Activated B cell treated with CpG ODN at 0.5 μM for 24 hours (primary cell): ENCODE measurements at regions not wholly inside any gene's neighbourhood (a gene's known extent, or its start where the extent isn't known, plus 50 kb on each side); places are given as distances from the start of the nearest gene placed in this dataset.

Experiments
- ATAC-seq: fragments of 200-7000 bp; cut with Tn5 transposase; one replicate; pipeline ENCODE4 v1.10.0; 2021; ENCODE audit warnings: low read depth, mild to moderate bottlenecking, moderate library complexity
- CTCF ChIA-PET: fragments of 350-600 bp; sonication (Branson Sonifier 250); formaldehyde crosslinking; loops from one replicate; lab custom pipeline; 2021; ENCODE audit warnings: antibody characterized with exemption; lab: Charles Lee
- POLR2A ChIA-PET: fragments of 350-600 bp; sonication (Branson Sonifier 250); formaldehyde crosslinking; loops from one replicate; lab custom pipeline; 2021; ENCODE audit warnings: antibody characterized with exemption; lab: Charles Lee
- DNase-seq: peaks from one replicate; pipeline ENCODE4 v3.0.0; 2022
- H3K27ac Mint-ChIP-seq: one replicate; pipeline ENCODE4 v1.8.0; 2020; ENCODE audit warnings: mixed read lengths
- H3K27me3 Mint-ChIP-seq: one replicate; pipeline ENCODE4 v1.8.0; 2021; ENCODE audit warnings: mixed read lengths
- H3K36me3 Mint-ChIP-seq: one replicate; pipeline ENCODE4 v1.8.0; 2021; ENCODE audit warnings: low read depth, mixed read lengths
- H3K4me1 Mint-ChIP-seq: one replicate; pipeline ENCODE4 v1.8.0; 2021; ENCODE audit warnings: mixed read lengths
- H3K4me3 Mint-ChIP-seq: one replicate; pipeline ENCODE4 v1.8.0; 2020; ENCODE audit warnings: mild to moderate bottlenecking, mixed read lengths
- H3K9me3 Mint-ChIP-seq: one replicate; pipeline ENCODE4 v1.8.0; 2020; ENCODE audit warnings: mixed read lengths
- CTCF ChIP-seq: fragments of 200-600 bp; IDR thresholded peaks from one replicate; pipeline ENCODE4 v1.8.0; 2022; ENCODE audit warnings: antibody characterized with exemption, mild to moderate bottlenecking
- intact Hi-C: fragments of 100-400 bp; cut with micrococcal nuclease; formaldehyde crosslinking; loops from one replicate; pipeline ENCODE4 v1.15.1; 2024

GRCh38 chr14:59130462-59130861, 58.0 kb upstream of the DAAM1 start:
- no peak for ATAC-seq
- H3K9me3 Mint-ChIP-seq, result no peaks in the 10 kb centered on the region
- intact Hi-C loops, result no loop called here
- no peaks in the 10 kb centered on the region for H3K4me1 Mint-ChIP-seq
- H3K27me3 Mint-ChIP-seq, result peaks cover 2% of the 10 kb centered on the region
- DNase-seq, result no peak
- CTCF ChIA-PET, result interaction anchor here (9.2 kb wide), 1 partner anchor 314 kb away, joined by 98 read pairs; no protein-coding TSS in a partner anchor
- H3K4me3 Mint-ChIP-seq, result no peak overlapping the region
- no peak overlapping the region for H3K27ac Mint-ChIP-seq
- H3K36me3 Mint-ChIP-seq, result no peaks in the 10 kb centered on the region
- TF ChIP-seq CTCF, result no peak
- POLR2A ChIA-PET, result interaction anchor here (1.4 kb wide), 1 partner anchor 58 kb away, joined by 4 read pairs; the partner anchor contains the start of gene DAAM1

- CTCF ChIA-PET, result interaction anchor here (1.5 to 9.2 kb wide), 2 partner anchors 58 to 312 kb away, joined by 5 to 98 read pairs; no protein-coding TSS in a partner anchor
- Mint-ChIP-seq H3K36me3 (no peaks in the 10 kb centered on the region), H3K9me3 (no peaks in the 10 kb centered on the region), H3K27ac (no peak overlapping the region), H3K4me1 (no peaks in the 10 kb centered on the region), H3K4me3 (no peak overlapping the region), H3K27me3 (peaks cover 2% of the 10 kb centered on the region)
- intact Hi-C loops, result no loop called here
- no peak for TF ChIP-seq CTCF
- POLR2A ChIA-PET, result no interaction called here
- DNase-seq, result no peak
- ATAC-seq, result no peak
These were observed 56.3 kb upstream of the DAAM1 start for GRCh38 chr14:59131938-59132795.

- intact Hi-C loops, result no loop called here
- ATAC-seq (no peak), DNase-seq (no peak)
- ChIA-PET CTCF (interaction anchor here (1.5 to 1.7 kb wide), 2 partner anchors 57 to 311 kb away, joined by 5 read pairs; no protein-coding TSS in a partner anchor), POLR2A (no interaction called here)
- H3K4me1 Mint-ChIP-seq, result no peaks in the 10 kb centered on the region
- no peaks in the 10 kb centered on the region for H3K36me3 Mint-ChIP-seq
- H3K9me3 Mint-ChIP-seq, result no peaks in the 10 kb centered on the region
- H3K27me3 Mint-ChIP-seq, result peaks cover 2% of the 10 kb centered on the region
- no peak overlapping the region for H3K4me3 Mint-ChIP-seq
- H3K27ac Mint-ChIP-seq, result no peak overlapping the region
- no peak for TF ChIP-seq CTCF
These were observed 55.5 kb upstream of the DAAM1 start for GRCh38 chr14:59132796-59133494.

- no peak for TF ChIP-seq CTCF
- ChIA-PET POLR2A (no interaction called here), CTCF (interaction anchor here (1.5 to 1.7 kb wide), 2 partner anchors 56 to 310 kb away, joined by 5 read pairs; no protein-coding TSS in a partner anchor)
- no peak overlapping the region for H3K27ac Mint-ChIP-seq
- no peaks in the 10 kb centered on the region for H3K36me3 Mint-ChIP-seq
- intact Hi-C loops, result no loop called here
- H3K9me3 Mint-ChIP-seq, result no peaks in the 10 kb centered on the region
- no peak overlapping the region for H3K4me3 Mint-ChIP-seq
- no peak for ATAC-seq
- H3K27me3 Mint-ChIP-seq, result no peaks in the 10 kb centered on the region
- H3K4me1 Mint-ChIP-seq, result no peaks in the 10 kb centered on the region
- DNase-seq, result no peak
These were observed 54.8 kb upstream of the DAAM1 start for GRCh38 chr14:59133709-59134108.

- ATAC-seq (no peak), DNase-seq (no peak)
- CTCF ChIA-PET, result interaction anchor here (1.7 kb wide), 1 partner anchor 309 kb away, joined by 5 read pairs; no protein-coding TSS in a partner anchor
- no peaks in the 10 kb centered on the region for H3K4me1 Mint-ChIP-seq
- POLR2A ChIA-PET, result no interaction called here
- intact Hi-C loops, result no loop called here
- H3K27me3 Mint-ChIP-seq, result no peaks in the 10 kb centered on the region
- H3K36me3 Mint-ChIP-seq, result no peaks in the 10 kb centered on the region
- no peak for TF ChIP-seq CTCF
- H3K27ac Mint-ChIP-seq, result no peak overlapping the region
- no peaks in the 10 kb centered on the region for H3K9me3 Mint-ChIP-seq
- no peak overlapping the region for H3K4me3 Mint-ChIP-seq
These were observed 54.2 kb upstream of the DAAM1 start for GRCh38 chr14:59134307-59134706.
